Astrocyte (in vitro differentiated cells and primary cell): ENCODE measurements at regions not wholly inside any gene's neighbourhood (a gene's known extent, or its start where the extent isn't known, plus 50 kb on each side); places are given as distances from the start of the nearest gene placed in this dataset.

Source experiments
- DNase-seq: peaks from one replicate; pipeline ENCODE4 v3.0.0-alpha.2; 2010; ENCODE audit warnings: low read depth
- FAIRE-seq: peaks from 2 replicates; lab custom pipeline; 2011; peaks lifted over from hg19 to GRCh38; lab: Jason Lieb, UNC
- H2AFZ ChIP-seq: 2 replicates; pipeline ENCODE4 v1.6.0; 2012; ENCODE audit warnings: low read depth, low read length, inconsistent platforms
- H3K27ac ChIP-seq: 2 replicates; pipeline ENCODE4 v1.5.1; 2011; ENCODE audit warnings: low read depth, low read length, inconsistent platforms
- H3K27me3 ChIP-seq: 2 replicates; pipeline ENCODE4 v1.6.0; 2011; ENCODE audit warnings: low read length, inconsistent platforms; ENCODE audit not compliant: insufficient read depth
- H3K36me3 ChIP-seq: 2 replicates; pipeline ENCODE4 v1.5.1; 2011; ENCODE audit warnings: low read length, inconsistent platforms; ENCODE audit not compliant: insufficient read depth
- H3K4me1 ChIP-seq: 2 replicates; pipeline ENCODE4 v1.5.1; 2011; ENCODE audit warnings: low read length, inconsistent platforms; ENCODE audit not compliant: insufficient read depth
- H3K4me2 ChIP-seq: 2 replicates; pipeline ENCODE4 v1.6.0; 2012; ENCODE audit warnings: low read length, inconsistent platforms
- H3K4me3 ChIP-seq: 2 replicates; pipeline ENCODE4 v1.5.1; 2011; ENCODE audit warnings: low read depth, mild to moderate bottlenecking, low read length, inconsistent platforms; ENCODE audit not compliant: insufficient read depth
- H3K79me2 ChIP-seq: 2 replicates; pipeline ENCODE4 v1.6.0; 2012; ENCODE audit warnings: mild to moderate bottlenecking, low read length, inconsistent platforms; ENCODE audit not compliant: insufficient read depth
- H3K9ac ChIP-seq: 2 replicates; pipeline ENCODE4 v1.6.0; 2012; ENCODE audit warnings: mild to moderate bottlenecking, low read length, inconsistent platforms
- H3K9me3 ChIP-seq: 2 replicates; pipeline ENCODE4 v1.5.1; 2012; ENCODE audit warnings: low read depth, mild to moderate bottlenecking, low read length, inconsistent platforms; ENCODE audit not compliant: insufficient read depth
- H4K20me1 ChIP-seq: 2 replicates; pipeline ENCODE4 v1.6.0; 2012; ENCODE audit warnings: low read length, inconsistent platforms; ENCODE audit not compliant: insufficient read depth
- H3K27ac Mint-ChIP-seq: one replicate; pipeline ENCODE4 v1.8.0; 2021; ENCODE audit warnings: mild to moderate bottlenecking, mixed read lengths; ENCODE audit not compliant: unreplicated experiment
- H3K27me3 Mint-ChIP-seq: one replicate; pipeline ENCODE4 v1.8.0; 2021; ENCODE audit warnings: low read depth, mixed read lengths; ENCODE audit not compliant: unreplicated experiment
- H3K36me3 Mint-ChIP-seq: one replicate; pipeline ENCODE4 v1.8.0; 2021; ENCODE audit warnings: low read depth, mixed read lengths; ENCODE audit not compliant: unreplicated experiment
- H3K4me1 Mint-ChIP-seq: one replicate; pipeline ENCODE4 v1.8.0; 2021; ENCODE audit warnings: low read depth, mixed read lengths; ENCODE audit not compliant: unreplicated experiment
- H3K4me3 Mint-ChIP-seq: one replicate; pipeline ENCODE4 v1.8.0; 2021; ENCODE audit warnings: mild to moderate bottlenecking, moderate library complexity, mixed read lengths; ENCODE audit not compliant: unreplicated experiment
- H3K9me3 Mint-ChIP-seq: one replicate; pipeline ENCODE4 v1.8.0; 2021; ENCODE audit warnings: mild to moderate bottlenecking, mixed read lengths; ENCODE audit not compliant: unreplicated experiment
- EZH2 ChIP-seq: IDR thresholded peaks from 2 replicates; pipeline ENCODE4 v1.6.1; 2012; ENCODE audit warnings: mild to moderate bottlenecking, low read length, inconsistent platforms; ENCODE audit not compliant: insufficient read depth
- TF ChIP-seq, protein P1 (sequence below): IDR thresholded peaks from 2 replicates; pipeline ENCODE4 v1.5.1; 2011; ENCODE audit warnings: low read depth, mild to moderate bottlenecking, inconsistent platforms, low read length, moderate library complexity; ENCODE audit not compliant: insufficient read depth

DNA sequence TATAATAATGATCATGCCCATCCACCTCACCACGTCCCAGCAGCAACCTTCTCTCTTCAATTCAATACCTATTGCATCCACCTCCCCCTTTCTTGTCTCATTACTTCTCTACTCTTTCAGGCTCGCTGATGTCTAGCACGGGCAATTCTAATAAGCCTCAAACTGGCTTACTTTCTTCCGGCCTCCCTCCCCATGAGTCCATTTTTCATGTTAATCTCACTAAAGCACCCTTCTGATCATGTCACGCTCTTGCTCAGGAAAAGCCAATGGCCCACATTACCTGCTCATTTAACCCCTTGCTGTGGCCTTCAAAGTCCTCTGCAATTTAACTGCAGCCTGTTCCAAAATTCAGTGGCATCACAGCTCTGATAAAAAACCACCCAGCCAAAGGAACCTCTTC, 105.1 kb downstream of the UTRN start:
- no peak overlapping the region for H3K9ac ChIP-seq
- FAIRE-seq (no peak), DNase-seq (no peak)
- no peak overlapping the region for H2AFZ ChIP-seq
- no peaks in the 10 kb centered on the region for H3K9me3 ChIP-seq
- Mint-ChIP-seq H3K4me1 (peaks cover 5% of the 10 kb centered on the region), H3K9me3 (no peaks in the 10 kb centered on the region), H3K36me3 (no peaks in the 10 kb centered on the region), H3K4me3 (no peak overlapping the region), H3K27ac (no peak overlapping the region), H3K27me3 (no peaks in the 10 kb centered on the region)
- no peak overlapping the region for H3K4me3 ChIP-seq
- TF ChIP-seq, protein P1, sequence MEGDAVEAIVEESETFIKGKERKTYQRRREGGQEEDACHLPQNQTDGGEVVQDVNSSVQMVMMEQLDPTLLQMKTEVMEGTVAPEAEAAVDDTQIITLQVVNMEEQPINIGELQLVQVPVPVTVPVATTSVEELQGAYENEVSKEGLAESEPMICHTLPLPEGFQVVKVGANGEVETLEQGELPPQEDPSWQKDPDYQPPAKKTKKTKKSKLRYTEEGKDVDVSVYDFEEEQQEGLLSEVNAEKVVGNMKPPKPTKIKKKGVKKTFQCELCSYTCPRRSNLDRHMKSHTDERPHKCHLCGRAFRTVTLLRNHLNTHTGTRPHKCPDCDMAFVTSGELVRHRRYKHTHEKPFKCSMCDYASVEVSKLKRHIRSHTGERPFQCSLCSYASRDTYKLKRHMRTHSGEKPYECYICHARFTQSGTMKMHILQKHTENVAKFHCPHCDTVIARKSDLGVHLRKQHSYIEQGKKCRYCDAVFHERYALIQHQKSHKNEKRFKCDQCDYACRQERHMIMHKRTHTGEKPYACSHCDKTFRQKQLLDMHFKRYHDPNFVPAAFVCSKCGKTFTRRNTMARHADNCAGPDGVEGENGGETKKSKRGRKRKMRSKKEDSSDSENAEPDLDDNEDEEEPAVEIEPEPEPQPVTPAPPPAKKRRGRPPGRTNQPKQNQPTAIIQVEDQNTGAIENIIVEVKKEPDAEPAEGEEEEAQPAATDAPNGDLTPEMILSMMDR: no peak
- TF ChIP-seq EZH2: no peak
- no peaks in the 10 kb centered on the region for H3K4me1 ChIP-seq
- H3K27me3 ChIP-seq: no peaks in the 10 kb centered on the region
- peaks cover 8% of the 10 kb centered on the region for H3K79me2 ChIP-seq
- no peak overlapping the region for H3K27ac ChIP-seq
- no peak overlapping the region for H3K4me2 ChIP-seq
- peaks cover 11% of the 10 kb centered on the region for H4K20me1 ChIP-seq
- no peaks in the 10 kb centered on the region for H3K36me3 ChIP-seq

DNA sequence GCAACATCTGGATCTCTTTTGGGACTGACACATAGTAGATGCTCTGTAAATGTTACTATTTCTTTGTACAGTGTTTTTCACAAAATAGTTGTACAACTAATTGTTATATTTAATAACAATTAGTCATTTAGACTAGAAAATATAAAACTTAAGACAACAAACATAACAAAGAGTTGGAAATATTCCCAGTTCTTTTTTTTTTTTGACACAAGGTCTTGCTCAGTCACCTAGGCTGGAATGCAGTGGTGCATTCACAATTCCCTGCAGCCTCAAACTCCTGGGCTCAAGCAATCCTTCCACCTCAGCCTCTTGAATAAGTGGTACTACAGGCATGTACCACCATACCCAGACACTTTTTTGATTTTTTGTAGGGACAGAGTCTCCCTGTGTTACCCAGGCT, 105.8 kb downstream of the UTRN start:
- Histone ChIP-seq H3K9me3 (no peaks in the 10 kb centered on the region), H3K4me1 (no peaks in the 10 kb centered on the region), H3K27ac (no peak overlapping the region), H3K4me2 (no peak overlapping the region), H3K27me3 (no peaks in the 10 kb centered on the region), H3K79me2 (peaks cover 10% of the 10 kb centered on the region), H3K4me3 (no peak overlapping the region), H4K20me1 (peaks cover 11% of the 10 kb centered on the region), H3K36me3 (no peaks in the 10 kb centered on the region), H2AFZ (no peak overlapping the region), H3K9ac (no peak overlapping the region)
- DNase-seq (no peak), FAIRE-seq (no peak)
- no peaks in the 10 kb centered on the region for H3K36me3 Mint-ChIP-seq
- H3K27ac Mint-ChIP-seq: no peak overlapping the region
- H3K4me3 Mint-ChIP-seq: no peak overlapping the region
- TF ChIP-seq, protein P1: no peak
- TF ChIP-seq EZH2: no peak
- peaks cover 6% of the 10 kb centered on the region for H3K4me1 Mint-ChIP-seq
- no peaks in the 10 kb centered on the region for H3K9me3 Mint-ChIP-seq
- H3K27me3 Mint-ChIP-seq: no peaks in the 10 kb centered on the region

DNA sequence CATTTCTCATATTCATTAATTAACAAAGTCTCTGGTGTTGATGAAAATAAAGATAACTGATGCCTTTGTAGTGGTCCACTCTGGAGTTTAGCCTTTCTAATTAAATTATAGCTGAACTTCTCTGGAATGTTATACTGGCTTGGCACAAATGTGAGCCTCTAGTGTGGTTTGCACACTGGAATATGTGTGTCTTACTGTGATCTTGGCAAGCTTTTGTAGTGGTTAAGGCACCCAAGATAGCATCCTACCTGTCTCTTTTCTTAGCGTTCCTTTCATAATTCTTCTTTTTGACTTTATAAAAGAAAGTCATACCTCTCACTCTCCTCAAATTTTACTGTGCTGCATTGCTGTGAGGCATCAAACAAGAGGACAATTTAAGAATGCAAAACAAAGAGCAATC, 107.4 kb downstream of the UTRN start:
- Mint-ChIP-seq H3K27me3 (no peaks in the 10 kb centered on the region), H3K9me3 (no peaks in the 10 kb centered on the region), H3K4me3 (no peak overlapping the region), H3K4me1 (peaks cover 6% of the 10 kb centered on the region), H3K36me3 (no peaks in the 10 kb centered on the region), H3K27ac (no peak overlapping the region)
- no peaks in the 10 kb centered on the region for H3K27me3 ChIP-seq
- FAIRE-seq: no peak
- H3K27ac ChIP-seq: no peak overlapping the region
- H2AFZ ChIP-seq: no peak overlapping the region
- H3K79me2 ChIP-seq: peaks cover 15% of the 10 kb centered on the region
- no peaks in the 10 kb centered on the region for H3K4me1 ChIP-seq
- TF ChIP-seq, protein P1: no peak
- TF ChIP-seq EZH2: no peak
- no peaks in the 10 kb centered on the region for H3K9me3 ChIP-seq
- H3K36me3 ChIP-seq: no peaks in the 10 kb centered on the region
- H3K4me3 ChIP-seq: no peak overlapping the region
- DNase-seq: peak; percentile 38
- no peak overlapping the region for H3K4me2 ChIP-seq
- H3K9ac ChIP-seq: no peak overlapping the region
- H4K20me1 ChIP-seq: peaks cover 11% of the 10 kb centered on the region
